HG03097 (cell line): ENCODE measurements at regions not wholly inside any gene's neighbourhood (a gene's known extent, or its start where the extent isn't known, plus 50 kb on each side); places are given as distances from the start of the nearest gene placed in this dataset.

Experiments
- ATAC-seq: cut with Tn5 transposase; IDR thresholded peaks from one replicate; pipeline ENCODE4 v1.9.1; 2021; ENCODE audit not compliant: unreplicated experiment, low FRiP score

- ATAC-seq: no peak
These were observed 71.9 kb upstream of the C15orf39 start for GRCh38 chr15:75129788-75130187.

GRCh38 chr15:75131269-75131643 lies 70.4 kb upstream of the C15orf39 start:
- peak; percentile 29 for ATAC-seq

DNA sequence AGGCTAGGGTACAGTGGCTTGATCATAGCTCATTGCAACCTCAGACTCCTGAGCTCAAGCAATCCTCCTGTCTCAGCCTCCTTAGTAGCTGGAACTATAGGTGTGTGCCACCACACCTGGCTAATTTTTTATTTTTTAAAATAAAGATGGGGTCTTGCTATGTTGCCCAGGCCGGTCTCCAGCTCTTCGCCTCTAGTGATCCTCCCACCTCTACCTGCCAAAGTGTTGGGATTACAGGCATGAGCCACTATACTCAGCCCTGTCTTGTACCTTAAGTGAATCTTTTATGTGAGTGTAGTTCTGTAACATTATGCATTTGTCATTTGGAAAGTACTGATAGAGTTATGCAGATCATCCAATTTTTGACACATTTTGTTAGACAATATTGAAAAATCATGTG lies 66.9 kb upstream of the C15orf39 start:
- ATAC-seq: no peak

DNA sequence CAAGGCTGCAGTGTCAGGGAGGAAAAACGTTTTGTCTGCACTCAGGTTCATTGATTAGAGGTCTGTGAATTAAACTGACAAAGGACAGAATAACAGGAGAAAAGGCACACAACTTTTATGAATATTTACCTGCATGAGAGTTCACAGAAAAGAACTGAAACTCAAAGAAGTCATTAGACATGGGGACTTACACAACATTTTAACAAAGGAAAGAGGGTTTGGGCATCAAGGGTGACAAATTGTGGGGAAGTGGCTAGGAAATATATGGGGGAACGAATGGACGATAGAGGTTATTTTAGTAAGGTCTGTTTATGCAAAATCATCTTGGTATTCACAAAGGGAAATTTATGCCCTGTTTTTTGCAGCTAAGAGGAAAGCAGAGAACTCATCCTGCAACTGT lies 65.6 kb upstream of the C15orf39 start:
- ATAC-seq: no peak

DNA sequence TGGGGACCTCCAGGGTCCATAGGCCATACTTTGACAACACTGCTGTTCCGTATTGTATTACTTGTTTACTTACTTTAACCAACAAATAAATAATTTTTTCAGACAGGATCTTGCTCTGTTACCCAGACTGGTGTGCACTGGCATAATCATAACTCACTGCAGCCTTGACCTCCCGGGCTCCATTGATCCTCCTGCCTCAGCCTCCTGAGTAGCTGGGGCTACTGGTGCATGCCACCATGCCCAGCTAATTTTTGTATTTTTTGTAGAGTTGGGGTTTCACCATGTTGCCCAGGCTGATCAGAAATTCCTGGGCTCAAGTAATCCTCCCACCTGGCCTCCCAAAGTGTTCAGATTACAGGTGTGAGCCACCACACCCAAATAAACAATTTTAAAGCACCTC lies 64.9 kb upstream of the C15orf39 start:
- ATAC-seq: no peak

- ATAC-seq: no peak
These were observed 63.4 kb upstream of the C15orf39 start for GRCh38 chr15:75138016-75138999.

DNA sequence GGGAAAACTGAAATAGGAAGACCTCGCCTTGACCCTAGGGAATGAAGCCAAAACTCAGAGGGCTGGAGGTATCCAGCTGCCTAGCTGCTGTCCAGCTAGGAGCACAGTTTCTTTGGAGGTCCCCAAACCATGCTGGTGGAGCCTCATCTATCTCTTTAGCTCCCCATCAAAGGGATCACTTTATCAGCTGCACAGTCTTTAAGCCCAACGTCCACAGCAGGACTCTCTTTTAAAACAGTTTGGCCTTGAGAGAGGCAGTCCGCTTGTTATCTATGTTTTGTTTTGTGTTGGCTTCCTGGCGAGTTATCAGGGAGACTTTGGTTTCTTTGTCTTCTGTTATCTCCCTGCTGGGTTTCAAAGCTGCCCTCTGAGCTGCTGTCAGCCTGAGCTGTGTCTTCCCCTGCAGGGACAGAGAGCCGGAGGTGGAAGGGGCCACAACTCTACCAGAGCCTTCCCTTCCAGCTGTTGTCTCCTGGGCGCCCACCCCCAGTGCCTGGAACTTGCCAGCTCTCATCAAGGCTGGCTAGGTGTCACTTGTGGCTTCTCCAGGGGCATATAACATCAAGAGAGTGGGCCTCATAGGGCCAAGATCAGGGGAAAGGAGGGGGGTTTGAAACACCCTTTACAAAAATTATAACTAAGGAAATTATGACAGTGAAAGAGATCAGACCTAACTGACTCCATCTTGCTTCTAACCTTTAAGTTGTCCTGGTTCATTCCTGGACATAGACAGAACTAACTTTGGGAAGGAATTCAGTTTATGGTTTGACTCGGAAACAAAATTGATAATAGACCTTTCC lies 61.4 kb upstream of the C15orf39 start:
- ATAC-seq: no peak

- no peak for ATAC-seq
These were observed 59.2 kb upstream of the C15orf39 start for GRCh38 chr15:75142499-75142898.

GRCh38 chr15:75143738-75144334 lies 57.8 kb upstream of the C15orf39 start:
- ATAC-seq: no peak

- ATAC-seq: no peak
These were observed 56.4 kb upstream of the C15orf39 start for GRCh38 chr15:75145027-75145841.

DNA sequence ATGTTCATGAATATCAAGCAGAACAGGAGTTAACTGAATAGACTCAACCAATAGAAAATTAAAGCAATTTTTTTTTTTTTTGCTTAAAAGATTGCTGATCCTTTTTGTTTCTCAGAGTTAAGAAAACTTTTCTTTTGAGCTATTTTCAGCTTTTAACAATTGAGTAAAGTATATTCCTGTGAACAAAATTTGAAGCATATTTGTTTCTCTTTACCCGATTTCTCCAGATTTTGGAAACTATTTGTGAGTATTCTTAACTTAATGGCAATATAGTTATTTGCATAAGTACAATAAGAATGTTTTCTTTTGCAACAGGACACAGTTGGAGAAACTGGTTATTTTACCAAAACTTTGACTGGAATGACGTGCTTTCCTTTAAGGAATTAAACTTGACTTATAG lies 53.4 kb upstream of the C15orf39 start:
- no peak for ATAC-seq

DNA sequence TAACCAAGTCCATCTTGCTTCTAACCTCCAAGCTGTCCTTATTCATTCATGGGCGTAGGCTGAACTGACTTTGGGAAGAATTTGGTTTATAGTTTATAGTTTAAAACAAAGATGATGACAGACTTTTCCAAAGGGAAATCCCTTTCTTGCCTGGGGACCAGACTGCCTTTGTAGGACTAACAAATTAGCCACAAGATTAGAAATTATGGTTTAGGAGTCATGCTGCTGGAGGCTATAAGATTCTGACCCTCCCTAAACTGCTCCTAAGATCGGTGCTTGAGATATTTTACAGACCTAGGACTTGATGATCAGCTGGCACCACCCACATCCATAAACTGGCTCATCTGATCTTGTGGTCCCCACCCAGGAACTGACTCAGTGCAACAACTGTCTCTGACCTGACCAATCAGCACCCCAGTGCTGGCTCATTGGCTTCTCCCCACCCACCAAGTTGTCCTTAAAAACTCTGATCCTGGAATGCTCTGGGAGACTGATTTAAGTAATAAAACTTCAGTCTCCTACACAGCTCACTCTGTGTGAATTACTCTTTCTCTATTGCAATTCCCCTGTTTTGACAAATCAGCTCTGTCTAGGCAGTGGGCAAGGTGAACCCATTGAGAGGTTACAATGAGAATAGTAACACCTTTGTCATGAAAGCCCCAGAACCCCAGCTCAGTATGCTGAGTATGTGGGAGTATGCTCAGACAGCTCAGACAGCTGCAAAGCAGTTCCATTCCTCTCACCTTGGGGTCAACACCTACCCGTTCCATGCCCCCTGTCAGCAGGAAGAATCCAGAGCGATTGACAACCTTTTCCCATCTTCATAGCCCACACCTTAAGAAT lies 51.6 kb upstream of the C15orf39 start:
- ATAC-seq: no peak

DNA sequence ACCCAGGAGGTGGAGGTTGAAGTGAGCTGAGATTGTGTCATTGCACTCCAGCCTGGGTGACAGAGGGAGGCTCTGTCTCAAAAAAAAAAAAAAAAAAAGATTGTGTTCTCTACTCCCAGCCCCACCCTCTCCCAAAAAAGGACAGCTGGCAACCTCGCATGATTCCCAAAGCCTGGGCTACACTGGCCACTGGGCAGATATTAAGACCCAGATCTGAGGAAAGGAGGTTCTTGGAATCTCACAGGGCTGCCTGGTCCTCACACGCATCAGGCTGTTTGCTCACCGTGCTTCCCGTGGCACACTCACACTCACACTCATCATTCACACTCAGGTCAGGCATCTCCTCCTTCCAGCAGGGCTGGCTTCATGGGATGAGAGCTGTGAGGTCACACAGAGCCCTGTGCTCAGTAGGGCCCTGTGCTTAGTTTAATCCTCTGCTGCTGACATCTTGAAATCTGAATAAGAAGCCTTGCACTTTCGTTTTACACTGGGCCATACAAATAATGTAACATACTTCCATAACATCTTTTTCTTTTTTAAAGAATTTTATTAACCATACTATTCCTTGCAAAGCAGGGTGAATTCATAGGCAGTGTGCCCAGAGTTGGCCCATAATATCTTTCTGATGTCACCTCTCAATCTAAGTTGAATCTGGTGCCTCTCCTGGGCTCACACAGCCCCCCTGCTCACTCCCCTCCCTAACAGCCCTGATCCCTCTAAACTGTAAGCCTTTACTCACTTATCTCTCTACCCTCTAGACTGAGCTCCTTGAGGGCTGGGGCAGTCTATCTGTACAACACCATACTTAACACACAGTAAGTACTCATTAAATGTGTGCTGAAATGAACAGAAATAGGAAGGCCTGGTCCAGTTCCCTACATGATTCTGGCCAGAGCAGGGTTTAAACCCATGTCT lies 50.2 kb upstream of the C15orf39 start:
- no peak for ATAC-seq
